NCI-H526 (cell line): ENCODE measurements at regions not wholly inside any gene's neighbourhood (a gene's known extent, or its start where the extent isn't known, plus 50 kb on each side); places are given as distances from the start of the nearest gene placed in this dataset.
"Not testable (repeated sequence)": the region's sequence is repeated elsewhere in the genome, so short reads cannot be mapped to it uniquely, and the experiment has no call there.

Experiments used
- DNase-seq, 2 experiments: peaks; one replicate each; lab custom pipeline; 2025; lab: John Stamatoyannopoulos, UW

- no peak for DNase-seq
Observed at GRCh38 chr3:69688400-69688799, 50.9 kb upstream of the MITF start.

DNA sequence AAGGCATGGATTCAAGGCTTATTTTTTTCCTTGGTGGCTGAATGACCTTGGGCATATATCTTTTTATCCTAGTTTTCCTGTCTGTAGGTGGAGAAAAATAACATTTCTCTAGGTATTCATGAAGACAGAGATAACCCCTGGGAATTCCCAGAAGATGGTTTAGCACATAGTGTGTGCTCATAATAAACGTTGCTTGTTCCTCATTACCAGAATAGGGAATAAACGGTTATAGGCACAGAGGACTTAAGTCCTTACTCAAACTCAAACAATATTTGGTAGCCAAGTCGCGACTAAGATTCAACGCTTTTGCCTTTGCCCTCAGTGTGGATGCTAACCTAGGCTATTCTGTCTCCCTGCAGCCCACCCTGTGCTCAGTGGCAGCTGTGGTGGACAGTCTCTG, 51.6 kb upstream of the MITF start:
- DNase-seq: no peak

- no peak for DNase-seq
Observed at GRCh38 chr3:69686056-69686455, 53.2 kb upstream of the MITF start.

DNA sequence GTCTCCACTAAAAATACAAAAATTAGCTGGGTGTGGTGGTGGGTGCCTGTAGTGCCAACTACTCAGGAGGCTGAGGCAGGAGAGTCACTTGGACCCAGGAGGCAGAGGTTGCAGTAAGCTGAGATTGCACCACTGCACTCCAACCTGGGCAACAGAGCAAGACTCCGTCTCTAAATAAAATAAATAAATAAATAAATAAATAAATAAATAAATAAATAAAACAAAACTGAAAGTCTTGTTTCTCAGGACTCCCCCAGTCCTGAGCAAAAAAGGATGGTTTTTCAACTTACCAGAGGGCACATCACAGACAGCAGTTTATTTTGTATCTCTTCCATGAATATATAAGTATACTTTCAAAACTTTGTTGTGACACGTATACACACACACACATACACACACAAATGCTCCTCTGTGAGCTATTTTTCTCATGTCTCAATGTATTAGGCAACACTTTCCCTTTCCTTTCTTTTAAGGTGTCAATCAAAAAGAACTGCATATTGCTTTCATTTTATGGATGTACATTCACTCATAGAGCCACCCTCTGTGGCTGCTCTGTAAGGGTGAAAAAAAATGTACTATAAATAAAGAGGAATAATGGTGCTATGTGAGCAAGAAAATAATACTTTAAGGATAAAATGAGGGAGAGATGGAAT, 54.8 kb upstream of the MITF start:
- no peak for DNase-seq

DNA sequence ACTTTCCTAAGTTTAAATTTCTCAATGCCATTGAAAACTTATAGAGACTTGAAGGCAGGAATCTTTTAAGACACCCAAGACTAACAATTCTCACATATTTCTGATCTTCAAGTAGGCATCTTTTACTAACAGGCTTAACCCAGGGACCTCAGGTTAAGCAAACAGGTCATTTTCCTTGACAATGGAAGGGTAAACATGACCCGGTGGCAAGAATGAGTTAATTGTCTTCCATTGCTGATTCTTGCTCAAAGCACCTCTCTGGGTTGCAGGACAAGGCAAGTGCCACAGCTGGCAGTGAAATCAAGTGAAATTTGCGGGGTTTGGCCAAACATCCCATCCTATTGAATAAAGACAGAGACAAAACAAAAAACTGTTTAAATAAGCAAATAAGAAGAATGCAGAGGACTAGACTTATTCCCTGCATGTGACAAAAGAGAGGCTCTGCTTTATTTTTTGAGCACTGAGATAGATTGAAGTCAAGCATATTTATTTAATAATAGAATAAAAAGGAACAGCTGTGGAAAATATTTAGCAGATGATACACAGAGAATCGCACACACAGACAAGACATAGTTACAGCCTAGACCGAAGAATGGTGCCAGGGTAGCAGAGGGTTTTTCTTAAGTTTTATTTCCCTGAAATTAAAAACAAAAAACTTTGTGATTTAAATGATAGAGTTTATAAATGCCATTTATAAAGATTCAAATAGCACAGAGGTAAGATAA, 56.0 kb upstream of the MITF start:
- peak in 1 of 2 experiments; percentile 2 for DNase-seq

DNA sequence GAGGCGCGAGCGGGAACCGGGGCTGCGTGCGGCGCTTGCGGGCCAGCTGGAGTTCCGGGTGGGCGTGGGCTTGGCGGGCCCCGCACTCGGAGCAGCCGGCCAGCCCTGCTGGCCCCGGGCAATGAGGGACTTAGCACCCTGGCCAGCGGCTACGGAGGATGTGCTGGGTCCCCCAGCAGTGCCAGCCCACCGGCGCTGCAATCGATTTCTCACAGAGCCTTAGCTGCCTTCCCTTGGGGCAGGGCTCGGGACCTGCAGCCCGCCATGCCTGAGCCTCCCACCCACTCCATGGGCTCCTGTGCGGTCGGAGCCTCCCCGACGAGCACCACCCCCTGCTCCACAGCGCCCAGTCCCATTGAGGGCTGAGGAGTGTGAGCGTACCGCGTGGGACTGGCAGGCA, 61.8 kb upstream of the MITF start:
- DNase-seq: not testable (repeated sequence)

- DNase-seq: peak in 1 of 2 experiments; percentile 5
Observed at GRCh38 chr3:69675786-69676530, 63.3 kb upstream of the MITF start.

DNA sequence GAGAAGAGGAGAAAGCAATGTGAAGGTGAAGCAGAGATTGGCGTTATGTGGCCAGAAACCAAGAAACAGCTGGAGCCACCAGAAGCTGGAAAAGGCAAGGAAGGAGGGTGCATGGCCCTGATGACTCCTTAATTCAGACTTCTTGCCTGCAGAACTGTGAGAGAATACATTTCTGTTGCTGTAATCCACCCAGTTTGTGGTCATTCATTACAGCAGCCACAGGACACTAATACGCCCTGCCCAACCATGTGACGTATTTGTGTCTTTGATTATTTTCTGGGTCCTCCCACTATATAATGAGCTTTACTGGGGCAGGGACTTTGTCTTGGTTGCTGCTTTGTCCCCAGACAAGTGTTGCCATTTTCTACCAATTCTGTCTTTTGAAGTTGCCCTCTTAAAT, 64.5 kb upstream of the MITF start:
- DNase-seq: no peak

GRCh38 chr3:69671082-69671952, 67.9 kb upstream of the MITF start:
- peak; percentile 21 to 57 for DNase-seq

- no peak for DNase-seq
Observed at GRCh38 chr3:69669070-69669469, 70.2 kb upstream of the MITF start.

- DNase-seq: peak; percentile 20 to 22
Observed at GRCh38 chr3:69665026-69665737, 74.1 kb upstream of the MITF start.

DNA sequence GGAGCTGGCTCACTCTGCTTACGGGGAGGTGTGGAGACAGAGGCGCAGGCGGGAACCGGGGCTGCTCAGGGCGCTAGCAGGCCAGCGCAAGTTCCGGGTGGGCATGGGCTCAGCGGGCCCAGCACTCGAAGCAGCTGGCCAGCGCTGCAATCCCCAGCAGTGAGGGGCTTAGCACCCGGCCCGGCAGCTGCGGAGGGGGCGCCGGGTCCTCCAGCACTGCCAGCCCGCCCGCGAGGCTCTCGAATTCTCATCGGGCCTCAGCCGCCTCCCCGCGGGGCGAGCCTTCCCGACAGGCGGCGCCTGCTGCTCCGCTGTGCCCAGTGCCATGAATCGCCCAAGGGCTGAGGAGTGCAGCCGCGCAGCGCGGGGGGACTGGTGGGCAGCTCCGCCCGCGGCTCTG, 78.6 kb upstream of the MITF start:
- no peak for DNase-seq

DNA sequence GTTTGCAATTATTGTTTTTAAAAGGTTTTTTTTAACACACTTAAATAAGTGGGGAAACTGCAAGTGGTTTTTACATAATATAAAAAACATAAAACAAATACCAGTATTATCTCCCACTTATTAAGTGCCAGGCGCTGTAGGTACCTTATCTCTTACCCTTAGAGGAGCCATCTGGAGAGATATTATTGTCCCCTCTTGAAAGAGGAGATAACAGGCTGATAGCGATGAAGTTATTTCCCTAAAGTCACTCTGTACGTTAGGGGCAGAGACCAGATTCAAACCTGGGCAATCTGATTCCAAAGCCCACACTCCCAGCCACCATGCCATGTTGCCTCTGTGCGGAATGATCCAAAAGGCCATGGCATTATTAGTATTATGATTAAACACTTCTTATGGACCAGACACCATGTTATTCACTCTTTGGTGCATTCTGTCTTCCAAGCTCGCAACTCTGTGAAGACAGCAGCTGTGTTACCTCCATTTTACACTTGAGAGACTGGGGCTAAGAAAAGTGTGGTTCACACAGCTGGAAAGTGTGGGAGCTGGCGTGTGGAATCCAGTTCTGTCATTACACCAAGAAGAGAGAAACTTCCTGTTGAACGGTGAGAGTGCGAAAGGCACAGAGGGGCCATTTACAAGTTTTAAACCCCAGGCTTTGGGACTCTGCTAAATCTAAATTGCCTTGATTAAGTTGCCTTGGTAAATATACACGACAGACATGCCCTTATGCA, 79.9 kb upstream of the MITF start:
- DNase-seq: no peak

DNA sequence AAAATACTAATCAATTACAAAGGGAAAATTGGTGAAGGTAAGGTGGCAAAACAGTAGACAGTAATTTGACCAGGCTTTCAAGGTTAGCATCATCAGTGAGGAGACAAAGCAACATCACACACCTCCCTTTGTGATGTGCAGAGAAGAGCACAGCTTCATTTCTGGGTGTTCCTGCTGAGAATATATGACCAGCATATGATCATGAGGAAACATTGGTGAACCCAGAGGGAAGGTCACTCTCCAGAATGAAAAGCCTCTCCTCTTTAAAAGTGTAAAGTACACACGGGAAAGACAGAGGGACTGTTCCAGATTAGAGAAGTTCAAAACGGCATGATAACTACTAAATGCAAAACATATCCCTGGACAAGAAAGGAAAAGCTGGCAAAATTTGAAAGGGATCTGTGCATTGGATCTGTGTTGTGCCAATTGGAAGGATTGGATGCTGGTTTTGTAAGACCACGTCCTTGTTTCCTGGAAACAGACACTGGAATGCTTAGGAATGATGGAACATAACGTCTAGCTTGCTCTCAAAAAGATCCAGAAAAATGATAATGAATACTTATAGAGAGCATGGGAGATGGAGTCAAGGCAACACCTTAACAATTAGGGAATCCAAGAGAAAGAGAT, 80.6 kb upstream of the MITF start:
- DNase-seq: no peak

DNA sequence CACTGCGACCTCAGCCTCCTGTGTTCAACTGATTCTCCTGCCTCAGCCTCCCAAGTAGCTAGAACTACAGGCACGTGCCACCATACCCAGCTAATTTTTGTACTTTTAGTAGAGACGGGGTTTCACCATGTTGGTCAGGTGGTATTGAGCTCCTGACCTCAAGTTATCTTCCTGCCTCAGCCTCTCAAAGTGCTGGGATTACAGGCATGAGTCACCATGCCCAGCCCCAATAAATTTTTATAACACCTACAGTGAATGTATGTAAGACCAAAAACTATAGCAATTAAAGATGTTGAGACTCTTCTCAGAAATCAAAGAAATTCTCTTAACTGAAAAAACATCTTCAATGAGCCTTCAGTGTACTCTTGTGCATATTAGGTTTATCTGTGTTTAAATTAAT, 82.2 kb upstream of the MITF start:
- not testable (repeated sequence) for DNase-seq

- DNase-seq: no peak
Observed at GRCh38 chr3:69651765-69652164, 87.5 kb upstream of the MITF start.

DNA sequence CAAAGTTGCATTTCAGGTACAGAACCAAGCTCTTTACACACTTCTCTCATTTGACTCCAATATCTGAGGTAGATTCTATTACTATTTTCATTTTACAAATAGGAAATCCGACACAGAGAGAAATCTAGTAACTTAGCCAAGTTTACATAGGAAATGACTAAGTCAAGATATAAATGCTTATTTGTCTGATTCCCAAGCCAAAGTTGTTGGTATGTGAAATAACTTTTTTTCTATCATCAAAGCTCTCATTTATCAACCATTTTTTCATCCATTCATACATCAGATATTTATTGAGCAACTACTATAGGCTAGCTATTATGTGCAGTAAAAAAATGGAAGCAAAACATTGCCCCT, 89.2 kb upstream of the MITF start:
- DNase-seq: no peak

- DNase-seq: no peak
Observed at GRCh38 chr3:69649120-69650065, 89.9 kb upstream of the MITF start.

DNA sequence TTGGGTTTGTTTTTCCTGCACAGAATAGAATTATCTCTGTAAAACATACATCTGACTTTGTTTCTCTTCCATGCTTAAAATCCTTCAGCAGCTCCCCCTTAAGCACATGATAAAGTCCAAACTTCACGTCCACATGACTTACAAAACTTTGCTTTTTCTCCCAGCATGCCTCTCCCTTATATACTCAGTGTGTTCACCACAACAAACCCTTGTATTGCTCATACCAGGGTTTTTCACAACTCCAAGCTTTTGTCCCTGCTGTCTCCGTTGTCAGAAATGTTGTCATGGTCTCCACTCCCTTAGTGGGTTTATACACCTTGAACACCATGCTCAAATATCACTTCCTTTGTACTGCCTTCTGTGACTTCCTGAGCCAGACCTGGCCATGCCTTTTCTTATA, 91.1 kb upstream of the MITF start:
- no peak for DNase-seq
